LHCN-M2 (cell line): ENCODE measurements at regions not wholly inside any gene's neighbourhood (a gene's known extent, or its start where the extent isn't known, plus 50 kb on each side); places are given as distances from the start of the nearest gene placed in this dataset.

Experiments
- DNase-seq: peaks from one replicate; pipeline ENCODE4 v3.0.0-alpha.2; 2012; ENCODE audit warnings: low read depth

DNA sequence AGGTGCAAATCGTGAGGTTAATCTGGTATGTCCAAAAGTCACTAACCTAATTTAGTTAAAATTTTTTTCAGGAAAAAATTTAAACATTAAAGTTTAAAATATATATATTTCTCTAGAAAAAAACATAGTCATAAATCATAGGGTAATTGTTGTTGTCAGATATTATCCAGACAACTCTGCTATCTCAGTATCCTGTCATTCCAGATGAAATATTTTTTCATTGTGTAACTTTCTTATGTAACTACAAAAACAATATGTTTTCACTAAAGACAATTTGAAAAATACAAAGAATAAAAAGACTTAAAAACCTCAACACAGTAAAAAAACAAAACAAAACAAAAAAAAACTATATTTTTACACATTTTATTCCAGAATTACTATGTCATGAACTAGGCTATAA is 57.6 kb downstream of the TENT5A start:
- DNase-seq: no peak

- no peak for DNase-seq
These were observed 58.3 kb downstream of the TENT5A start for GRCh38 chr6:81694207-81694606.

DNA sequence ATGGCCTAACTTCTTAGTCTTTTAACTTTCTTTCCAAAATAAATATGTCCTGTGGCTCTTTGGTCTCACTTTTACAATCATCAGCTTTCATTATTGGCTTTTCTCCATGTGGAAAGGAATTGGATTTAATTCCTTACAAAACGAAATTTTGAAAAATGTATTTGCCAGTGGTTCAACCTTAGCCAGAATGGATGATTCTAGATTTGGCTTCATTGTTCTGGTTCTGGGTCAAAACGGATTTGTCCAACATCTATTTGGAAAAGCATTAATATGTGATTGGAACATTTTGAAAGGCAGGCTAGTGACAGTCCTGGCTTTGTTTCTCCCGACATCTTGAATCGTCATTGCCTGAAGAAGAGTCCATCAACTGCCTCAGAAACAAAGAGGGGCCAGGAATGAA is 59.2 kb downstream of the TENT5A start:
- no peak for DNase-seq

DNA sequence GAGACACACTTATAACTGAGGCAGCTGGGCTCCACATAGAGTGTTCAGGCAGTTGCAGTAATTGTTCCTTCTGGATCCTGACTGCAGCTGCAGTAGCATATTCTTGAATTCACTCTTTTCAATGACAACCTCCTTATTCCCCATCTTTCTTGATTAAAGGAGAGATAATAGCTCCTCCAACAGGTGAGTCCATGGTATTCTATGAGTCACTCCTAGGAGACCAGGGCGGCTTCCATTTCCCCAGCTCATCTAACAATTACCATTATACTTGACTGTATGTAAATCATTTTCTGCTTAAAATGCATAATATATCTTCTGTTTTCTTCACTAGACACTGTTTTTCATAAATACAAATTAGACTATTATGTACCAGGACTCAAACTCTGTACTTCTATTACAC is 62.4 kb downstream of the TENT5A start:
- no peak for DNase-seq

GRCh38 chr6:81689580-81689979 is 62.9 kb downstream of the TENT5A start:
- DNase-seq: no peak

- peak; percentile 40 for DNase-seq
These were observed 68.6 kb downstream of the TENT5A start for GRCh38 chr6:81683912-81684311.

- no peak for DNase-seq
These were observed 69.4 kb downstream of the TENT5A start for GRCh38 chr6:81682858-81683620.

- no peak for DNase-seq
These were observed 70.2 kb downstream of the TENT5A start for GRCh38 chr6:81682235-81682795.

DNA sequence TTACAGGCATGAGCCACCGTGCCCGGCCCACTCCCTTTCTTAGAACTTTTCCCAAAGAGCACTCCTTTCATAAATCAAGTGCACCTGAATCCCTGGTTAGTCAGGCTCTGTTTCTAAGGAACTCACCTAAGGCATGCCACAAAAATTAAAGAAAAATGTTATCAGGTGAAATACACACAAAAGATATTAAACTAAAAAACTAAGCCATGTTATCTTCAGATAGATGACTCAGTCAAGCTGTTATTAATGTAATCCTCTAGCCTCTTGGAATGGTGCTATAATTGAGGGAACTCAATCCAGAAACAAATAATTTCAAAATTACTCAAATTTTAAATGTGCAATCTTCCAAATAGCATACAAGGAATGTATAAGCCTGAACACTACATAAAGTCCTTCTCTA is 83.0 kb downstream of the TENT5A start:
- DNase-seq: no peak

GRCh38 chr6:81668615-81669047 is 83.8 kb downstream of the TENT5A start:
- no peak for DNase-seq

- no peak for DNase-seq
These were observed 86.0 kb downstream of the TENT5A start for GRCh38 chr6:81666481-81666880.

DNA sequence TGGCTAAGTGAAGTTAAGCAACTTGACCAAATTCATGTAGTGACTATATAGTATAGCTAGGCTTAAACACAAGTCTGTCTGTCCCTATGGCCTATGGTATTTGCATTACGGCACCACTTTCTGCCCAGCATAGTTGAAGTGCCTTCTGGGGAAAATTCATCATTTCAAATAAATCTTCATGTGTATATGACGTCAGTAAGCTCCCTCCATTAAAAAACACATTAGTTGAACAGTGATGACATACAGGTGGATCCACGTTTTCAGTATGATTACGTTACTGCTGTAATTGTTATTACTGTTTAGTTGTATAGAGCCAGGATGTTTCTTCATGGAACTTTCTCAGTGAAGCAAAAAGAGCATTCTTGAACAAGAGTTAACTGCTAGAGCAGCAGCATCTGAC is 96.2 kb downstream of the TENT5A start:
- no peak for DNase-seq

DNA sequence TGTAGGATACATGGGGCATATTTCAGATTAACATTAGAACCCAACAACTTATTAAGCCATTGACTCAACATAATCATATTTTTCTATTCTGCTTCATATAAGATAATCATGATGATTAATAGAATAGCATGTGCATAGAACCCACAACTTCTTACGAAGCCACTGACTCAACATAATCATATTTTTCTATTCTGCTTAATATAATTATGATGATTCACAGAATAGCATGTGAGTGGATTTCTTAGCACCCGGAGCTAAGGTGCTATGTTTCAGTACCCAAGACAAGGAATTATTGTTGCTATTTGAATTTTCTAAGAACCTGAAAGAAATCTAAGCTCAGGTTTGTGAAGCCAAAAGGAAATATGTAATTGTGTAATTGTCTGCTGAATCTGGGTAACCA is 96.8 kb downstream of the TENT5A start:
- peak; percentile 56 for DNase-seq

GRCh38 chr6:81648502-81648901 is 104.0 kb downstream of the TENT5A start:
- no peak for DNase-seq

DNA sequence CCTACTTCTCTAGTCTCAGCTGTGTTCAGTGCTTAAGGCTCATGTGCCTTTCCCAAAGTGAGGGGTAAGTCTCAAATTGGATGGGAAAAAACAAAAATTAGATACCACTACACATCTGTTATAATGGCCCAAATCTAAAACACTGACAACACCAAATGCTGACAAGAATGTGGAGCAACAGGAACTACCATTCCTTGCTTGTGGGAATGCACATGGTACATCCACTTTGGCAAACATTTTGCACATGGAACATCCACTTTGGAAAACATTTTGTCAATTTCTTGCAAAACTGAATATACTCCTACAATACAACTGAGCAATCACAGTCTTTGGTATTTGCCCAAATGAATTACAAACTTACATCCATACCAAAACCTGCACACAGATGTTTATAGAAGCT is 109.3 kb downstream of the TENT5A start:
- no peak for DNase-seq

DNA sequence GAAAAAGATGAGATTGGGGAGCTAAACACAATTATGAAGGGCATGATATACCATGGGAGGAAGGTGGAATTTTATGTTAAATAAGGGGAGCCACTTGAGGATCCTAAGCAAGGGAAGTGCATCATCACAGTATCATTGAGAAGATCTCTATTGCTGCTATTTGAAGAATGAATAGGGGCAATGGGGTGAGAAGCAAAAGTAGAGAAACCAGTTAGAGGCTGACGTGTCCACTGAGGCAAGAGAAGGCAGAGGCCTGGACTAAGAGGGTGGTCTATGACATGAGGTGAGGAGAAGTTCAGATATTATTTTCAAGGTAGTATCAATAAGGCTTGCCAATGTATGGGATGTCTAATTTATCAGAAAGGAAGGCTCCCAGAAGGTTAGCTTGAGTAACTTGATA is 111.6 kb downstream of the TENT5A start:
- no peak for DNase-seq

DNA sequence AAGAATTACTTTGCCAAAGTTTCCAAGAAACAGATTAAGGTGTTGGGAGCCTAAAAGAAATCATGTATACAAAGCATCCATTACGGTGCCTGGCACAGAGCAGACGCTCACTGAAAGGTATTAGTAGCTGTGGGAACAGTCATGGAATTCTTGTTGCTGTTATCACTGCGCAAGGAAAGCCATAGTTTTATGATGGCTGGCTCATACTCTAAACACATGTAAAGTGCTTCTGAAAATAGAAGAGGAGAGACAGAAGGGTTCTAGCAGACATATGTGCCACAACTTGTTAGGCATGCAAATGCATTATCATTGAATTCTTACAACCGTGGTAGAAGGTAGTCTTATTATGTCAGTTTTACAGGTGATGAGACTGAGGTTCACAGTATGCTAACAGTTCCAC is 112.4 kb downstream of the TENT5A start:
- DNase-seq: no peak

- DNase-seq: no peak
These were observed 114.1 kb downstream of the TENT5A start for GRCh38 chr6:81638366-81638765.

DNA sequence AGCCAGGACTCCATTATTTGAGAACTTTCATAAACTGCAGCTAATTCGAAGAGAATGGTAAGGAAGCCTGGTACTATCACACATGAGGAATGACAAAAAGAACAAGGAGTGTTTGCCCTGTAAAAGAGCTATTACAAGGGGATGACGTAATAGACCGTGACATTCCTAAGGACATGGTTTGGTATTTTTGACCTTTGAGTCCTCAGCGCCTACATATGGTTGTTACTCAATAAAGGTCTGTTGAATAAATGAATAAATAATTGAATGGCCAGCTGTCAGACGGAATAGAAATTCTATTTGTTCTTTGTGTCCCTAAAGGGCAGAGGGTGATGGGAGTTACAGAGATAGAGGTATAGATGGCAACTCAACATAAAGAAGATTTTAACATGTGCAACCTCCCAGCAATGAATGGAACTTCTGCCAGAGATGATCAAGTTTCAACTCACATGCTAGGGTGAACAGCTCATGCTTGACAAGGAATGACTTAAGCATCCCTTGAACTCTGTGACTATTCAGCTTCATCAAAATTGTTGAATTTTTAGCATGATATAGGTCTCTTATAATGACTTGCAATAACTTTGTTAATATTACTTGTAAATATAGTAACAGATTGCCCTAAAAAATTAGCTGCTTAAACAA is 115.4 kb downstream of the TENT5A start:
- DNase-seq: peak; percentile 44

DNA sequence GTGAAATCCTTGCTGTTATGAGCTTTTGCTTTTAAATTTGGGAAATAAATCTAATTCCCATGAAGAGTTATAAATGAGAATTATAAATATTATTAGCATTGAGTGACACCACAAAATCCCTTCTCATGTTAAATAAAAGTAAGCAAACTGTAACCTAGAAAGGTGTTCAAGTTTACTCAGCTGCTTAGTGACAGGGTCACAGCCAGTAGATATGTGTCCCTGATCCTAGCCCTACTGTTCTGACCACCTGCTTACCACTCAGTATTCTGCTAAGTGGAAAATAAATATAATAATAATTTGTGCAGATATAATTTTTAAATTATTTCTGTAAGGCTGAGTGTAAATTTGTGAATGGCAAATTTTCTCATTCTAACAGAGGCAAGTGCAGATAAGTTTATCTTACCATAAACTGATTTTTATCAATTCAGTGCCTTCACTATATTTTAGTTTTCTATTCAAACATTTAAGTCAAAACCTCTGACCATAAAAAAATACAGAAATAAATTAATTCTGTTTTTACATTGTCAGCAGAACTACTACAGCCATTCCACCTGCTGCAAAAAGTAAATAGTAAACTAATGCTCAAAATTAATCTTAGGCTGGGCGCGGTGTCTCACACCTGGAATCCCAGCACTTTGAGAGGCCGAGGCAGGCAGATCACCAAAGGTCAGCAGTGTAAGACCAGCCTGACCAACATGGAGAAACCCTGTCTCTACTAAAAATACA is 118.2 kb downstream of the TENT5A start:
- no peak for DNase-seq

GRCh38 chr6:81633391-81633790 is 119.1 kb downstream of the TENT5A start:
- DNase-seq: no peak

- no peak for DNase-seq
These were observed 121.8 kb downstream of the TENT5A start for GRCh38 chr6:81630719-81631118.
